ENCODE measurements at regions not wholly inside any gene's neighbourhood (a gene's known extent, or its start where the extent isn't known, plus 50 kb on each side); places are given as distances from the start of the nearest gene placed in this dataset.

DNA sequence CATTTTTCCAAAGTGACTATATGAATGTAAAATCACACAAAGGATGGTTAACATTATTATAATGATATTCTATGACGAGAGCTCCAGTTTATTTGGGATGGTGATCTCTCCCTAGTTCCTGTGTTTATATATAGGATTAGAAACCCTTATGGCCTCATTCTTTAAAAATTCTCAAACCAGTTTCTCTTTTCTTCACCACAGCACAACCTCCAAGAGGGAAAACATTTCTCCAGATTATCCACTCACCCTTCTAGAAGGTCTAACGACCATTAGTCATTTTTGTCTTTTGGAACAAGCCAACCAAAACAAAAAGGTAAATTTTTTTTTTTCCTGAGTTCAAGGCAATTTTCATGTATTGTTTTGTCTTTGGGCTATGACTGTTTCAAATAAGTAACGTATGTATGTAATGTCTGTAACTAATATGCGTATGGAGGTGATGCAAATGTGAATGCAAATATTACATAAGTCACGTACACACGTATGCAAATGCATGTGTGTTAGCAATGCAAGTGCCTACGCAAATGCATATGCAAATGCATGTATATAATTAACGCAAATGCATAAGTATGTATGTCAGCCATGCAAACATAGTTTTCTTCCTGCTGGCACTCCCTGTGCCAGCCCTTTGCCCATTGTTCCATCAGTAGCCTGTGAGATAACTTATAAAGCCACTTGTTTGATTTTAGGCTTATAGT is 72.5 kb upstream of the MORC3 start:
- Histone ChIP-seq H3K4me1 (ENCODE audit: control insufficient read depth in 5 of 5, insufficient read depth in 5 of 5, low read length in 5 of 5) (peaks cover 0 to 6% (median 0%) of the 10 kb centered on the region in 5 donors), H3K36me3 (ENCODE audit: control insufficient read depth in 4 of 4, insufficient read depth in 4 of 4, low read length in 4 of 4) (peaks cover 0 to 23% (median 7%) of the 10 kb centered on the region in 4 donors), H3K27ac (ENCODE audit: low read depth in 1 of 2, low read length in 1 of 2) (no peak overlapping the region), H3K27me3 (ENCODE audit: control insufficient read depth in 3 of 3, insufficient read depth in 3 of 3, low read length in 2 of 3) (no peaks in the 10 kb centered on the region), H3K4me3 (no peak overlapping the region), H3K9me3 (ENCODE audit: control insufficient read depth in 4 of 4, insufficient read depth in 3 of 4, low read length in 3 of 4) (no peaks in the 10 kb centered on the region), H3K9ac (ENCODE audit: insufficient read depth in 1 of 2, low read length in 2 of 2) (no peak overlapping the region)
- DNase-seq, result no peak
- no peak for ATAC-seq (ENCODE audit: insufficient read depth, low FRiP score)
- WGBS, 2 donors, result 91 to 93% methylated on average over 8 of the region's 8 CpGs
- TF ChIP-seq, protein P1, sequence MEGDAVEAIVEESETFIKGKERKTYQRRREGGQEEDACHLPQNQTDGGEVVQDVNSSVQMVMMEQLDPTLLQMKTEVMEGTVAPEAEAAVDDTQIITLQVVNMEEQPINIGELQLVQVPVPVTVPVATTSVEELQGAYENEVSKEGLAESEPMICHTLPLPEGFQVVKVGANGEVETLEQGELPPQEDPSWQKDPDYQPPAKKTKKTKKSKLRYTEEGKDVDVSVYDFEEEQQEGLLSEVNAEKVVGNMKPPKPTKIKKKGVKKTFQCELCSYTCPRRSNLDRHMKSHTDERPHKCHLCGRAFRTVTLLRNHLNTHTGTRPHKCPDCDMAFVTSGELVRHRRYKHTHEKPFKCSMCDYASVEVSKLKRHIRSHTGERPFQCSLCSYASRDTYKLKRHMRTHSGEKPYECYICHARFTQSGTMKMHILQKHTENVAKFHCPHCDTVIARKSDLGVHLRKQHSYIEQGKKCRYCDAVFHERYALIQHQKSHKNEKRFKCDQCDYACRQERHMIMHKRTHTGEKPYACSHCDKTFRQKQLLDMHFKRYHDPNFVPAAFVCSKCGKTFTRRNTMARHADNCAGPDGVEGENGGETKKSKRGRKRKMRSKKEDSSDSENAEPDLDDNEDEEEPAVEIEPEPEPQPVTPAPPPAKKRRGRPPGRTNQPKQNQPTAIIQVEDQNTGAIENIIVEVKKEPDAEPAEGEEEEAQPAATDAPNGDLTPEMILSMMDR (IDR thresholded peaks at IDR 0.05; ENCODE audit: control extremely low read depth, extremely low read depth), result no peak

DNA sequence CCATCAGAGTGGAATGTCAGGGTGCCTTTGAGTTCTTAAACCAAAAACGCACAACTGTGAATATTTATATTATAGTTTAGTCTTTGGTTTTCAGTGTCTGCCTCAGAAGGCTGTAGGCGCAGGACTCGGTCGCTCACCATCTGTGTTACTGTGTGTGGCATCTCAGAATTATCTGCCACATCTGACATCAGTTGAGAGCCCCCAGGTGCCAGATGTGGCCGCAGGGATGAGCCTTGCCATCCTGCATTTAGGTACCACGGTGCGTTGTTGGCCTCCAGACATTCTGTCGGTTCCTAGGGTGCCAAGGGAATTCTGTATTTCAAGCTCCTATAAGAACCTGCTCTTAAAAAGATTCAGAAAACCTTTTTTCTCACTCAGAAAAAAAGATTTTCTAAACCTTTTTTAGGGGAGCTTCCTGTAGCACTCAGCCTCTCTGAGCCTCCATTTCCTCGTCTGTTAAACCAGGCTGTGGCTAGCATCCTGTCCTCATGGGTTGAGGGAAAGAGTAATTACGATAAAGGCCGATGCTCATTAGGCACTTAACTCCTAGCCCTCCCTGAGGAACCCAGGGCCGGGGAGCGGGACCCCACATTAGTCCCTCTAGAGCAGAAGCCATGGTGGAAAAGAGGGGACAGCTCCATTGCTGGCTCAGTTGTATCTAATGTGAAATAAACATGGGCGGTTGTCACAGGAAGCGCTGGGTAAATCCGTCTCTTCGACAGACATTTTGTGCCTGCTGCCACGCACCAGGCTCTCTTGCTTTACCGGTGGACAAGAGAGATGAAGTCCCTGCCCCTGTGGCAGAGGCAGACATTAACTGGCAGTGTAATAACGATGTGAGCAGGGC is 70.2 kb upstream of the MORC3 start:
- ATAC-seq (ENCODE audit: insufficient read depth, low FRiP score) (no peak), DNase-seq (no peak)
- WGBS, 2 donors, result 92 to 94% methylated on average over 20 of the region's 20 CpGs
- Histone ChIP-seq H3K27ac (ENCODE audit: low read depth in 1 of 2, low read length in 1 of 2) (no peak overlapping the region), H3K4me1 (ENCODE audit: control insufficient read depth in 5 of 5, insufficient read depth in 5 of 5, low read length in 5 of 5) (peaks cover 0 to 6% (median 0%) of the 10 kb centered on the region in 5 donors), H3K9me3 (ENCODE audit: control insufficient read depth in 4 of 4, insufficient read depth in 3 of 4, low read length in 3 of 4) (no peaks in the 10 kb centered on the region), H3K9ac (ENCODE audit: insufficient read depth in 1 of 2, low read length in 2 of 2) (no peak overlapping the region), H3K27me3 (ENCODE audit: control insufficient read depth in 3 of 3, insufficient read depth in 3 of 3, low read length in 2 of 3) (no peaks in the 10 kb centered on the region), H3K4me3 (no peak overlapping the region), H3K36me3 (ENCODE audit: control insufficient read depth in 4 of 4, insufficient read depth in 4 of 4, low read length in 4 of 4) (peaks cover 0 to 32% (median 12%) of the 10 kb centered on the region in 4 donors)
- TF ChIP-seq, protein P1 (IDR thresholded peaks at IDR 0.05; ENCODE audit: control extremely low read depth, extremely low read depth), result no peak

DNA sequence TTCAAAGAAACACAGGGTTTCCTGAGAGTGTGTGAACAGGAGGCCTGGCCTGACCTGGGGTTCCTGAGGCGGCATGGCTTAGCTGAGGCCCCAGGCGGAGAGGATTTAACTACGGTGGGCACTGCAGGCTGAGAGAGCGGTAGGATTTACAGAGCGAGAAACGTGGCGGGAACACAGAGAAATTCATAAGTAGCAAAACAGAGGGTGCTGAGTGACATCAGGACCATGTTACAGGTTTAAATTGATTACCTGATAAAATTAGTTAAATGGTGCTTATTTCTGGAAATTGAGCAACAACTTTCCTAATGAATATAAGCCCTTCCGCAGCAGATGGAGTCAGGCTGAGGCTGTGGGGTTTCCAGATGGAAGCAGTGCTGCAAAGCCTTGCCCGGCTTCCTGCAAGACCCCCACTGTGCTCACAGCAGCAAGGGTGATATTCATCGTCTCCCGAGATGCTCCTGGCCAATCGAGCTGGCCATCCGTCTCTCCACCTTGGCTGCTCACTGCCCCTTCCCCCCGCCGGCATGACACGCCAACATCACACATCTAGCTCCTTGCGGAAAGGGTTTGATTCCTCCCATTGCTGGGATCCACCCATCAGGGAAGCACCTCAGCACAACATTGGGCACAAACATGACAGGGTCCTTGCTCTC is 69.4 kb upstream of the MORC3 start:
- ATAC-seq (ENCODE audit: insufficient read depth, low FRiP score) (no peak), DNase-seq (no peak)
- Histone ChIP-seq H3K27me3 (ENCODE audit: control insufficient read depth in 3 of 3, insufficient read depth in 3 of 3, low read length in 2 of 3) (no peaks in the 10 kb centered on the region), H3K36me3 (ENCODE audit: control insufficient read depth in 4 of 4, insufficient read depth in 4 of 4, low read length in 4 of 4) (peaks cover 0 to 25% (median 10%) of the 10 kb centered on the region in 4 donors), H3K9me3 (ENCODE audit: control insufficient read depth in 4 of 4, insufficient read depth in 3 of 4, low read length in 3 of 4) (no peaks in the 10 kb centered on the region), H3K4me1 (ENCODE audit: control insufficient read depth in 5 of 5, insufficient read depth in 5 of 5, low read length in 5 of 5) (peaks cover 0 to 6% (median 0%) of the 10 kb centered on the region in 5 donors), H3K27ac (ENCODE audit: low read depth in 1 of 2, low read length in 1 of 2) (no peak overlapping the region), H3K4me3 (no peak overlapping the region), H3K9ac (ENCODE audit: insufficient read depth in 1 of 2, low read length in 2 of 2) (no peak overlapping the region)
- 93 to 96% methylated on average over 17 of the region's 17 CpGs for WGBS, 2 donors
- TF ChIP-seq, protein P1 (IDR thresholded peaks at IDR 0.05; ENCODE audit: control extremely low read depth, extremely low read depth), result no peak
